H9 (cell line): ENCODE measurements at regions not wholly inside any gene's neighbourhood (a gene's known extent, or its start where the extent isn't known, plus 50 kb on each side); places are given as distances from the start of the nearest gene placed in this dataset.

Source experiments
- DNase-seq: peaks from one replicate; pipeline ENCODE4 v3.0.0-alpha.2; 2017
- H2AFZ ChIP-seq: one replicate; pipeline ENCODE4 v1.6.1; 2013; ENCODE audit warnings: mild to moderate bottlenecking, low read length, control low read depth, moderate library complexity
- H2AK5ac ChIP-seq: 2 replicates; pipeline ENCODE4 v1.6.1; 2013; ENCODE audit warnings: low read length, control low read depth, mixed read lengths; ENCODE audit not compliant: insufficient read length
- H2BK120ac ChIP-seq: one replicate; pipeline ENCODE4 v1.6.1; 2013; ENCODE audit warnings: low read depth, mild to moderate bottlenecking, low read length, control low read depth, inconsistent platforms; ENCODE audit not compliant: poor library complexity, severe bottlenecking
- H2BK12ac ChIP-seq: 2 replicates; pipeline ENCODE4 v1.6.1; 2013; ENCODE audit warnings: low read length, control low read depth, mixed read lengths, low read depth; ENCODE audit not compliant: insufficient read length
- H2BK15ac ChIP-seq: 2 replicates; pipeline ENCODE4 v1.6.1; 2013; ENCODE audit warnings: low read depth, low read length, control low read depth
- H2BK20ac ChIP-seq: one replicate; pipeline ENCODE4 v1.6.1; 2013; ENCODE audit warnings: low read depth, mild to moderate bottlenecking, low read length, control low read depth, inconsistent platforms; ENCODE audit not compliant: poor library complexity, severe bottlenecking
- H2BK5ac ChIP-seq: 2 replicates; pipeline ENCODE4 v1.6.1; 2013; ENCODE audit warnings: low read length, control low read depth, mixed read lengths; ENCODE audit not compliant: insufficient read length
- H3K14ac ChIP-seq: 2 replicates; pipeline ENCODE4 v1.6.1; 2013; ENCODE audit warnings: low read length, control low read depth; ENCODE audit not compliant: insufficient read depth
- H3K18ac ChIP-seq: 2 replicates; pipeline ENCODE4 v1.6.1; 2013; ENCODE audit warnings: low read depth, mild to moderate bottlenecking, mixed read lengths, low read length, control low read depth; ENCODE audit not compliant: insufficient read length
- H3K23ac ChIP-seq: 2 replicates; pipeline ENCODE4 v1.6.1; 2013; ENCODE audit warnings: low read length, control low read depth, mixed read lengths, low read depth; ENCODE audit not compliant: insufficient read length
- H3K23me2 ChIP-seq: 2 replicates; pipeline ENCODE4 v1.6.1; 2013; ENCODE audit warnings: low read depth, mild to moderate bottlenecking, mixed read lengths, low read length, control low read depth; ENCODE audit not compliant: insufficient read length, poor library complexity, severe bottlenecking
- H3K27ac ChIP-seq: 2 replicates; pipeline ENCODE4 v1.5.1; 2013; ENCODE audit warnings: low read length, control low read depth, mixed read lengths, low read depth; ENCODE audit not compliant: insufficient read length
- H3K27me3 ChIP-seq: 2 replicates; pipeline ENCODE4 v1.6.1; 2013; ENCODE audit warnings: low read length, control low read depth, inconsistent platforms; ENCODE audit not compliant: insufficient read depth
- H3K4ac ChIP-seq: 2 replicates; pipeline ENCODE4 v1.6.1; 2013; ENCODE audit warnings: low read depth, mild to moderate bottlenecking, control low read depth, inconsistent platforms, low read length, moderate library complexity
- H3K4me1 ChIP-seq: 2 replicates; pipeline ENCODE4 v1.6.1; 2013; ENCODE audit warnings: low read length, control low read depth, inconsistent platforms; ENCODE audit not compliant: insufficient read depth
- H3K4me2 ChIP-seq: 2 replicates; pipeline ENCODE4 v1.6.1; 2013; ENCODE audit warnings: low read length, control low read depth, mixed read lengths; ENCODE audit not compliant: insufficient read length, insufficient read depth
- H3K56ac ChIP-seq: 2 replicates; pipeline ENCODE4 v1.6.1; 2013; ENCODE audit warnings: low read depth, mild to moderate bottlenecking, mixed read lengths, low read length, control low read depth; ENCODE audit not compliant: insufficient read length
- H3K79me1 ChIP-seq: 2 replicates; pipeline ENCODE4 v1.6.1; 2013; ENCODE audit warnings: low read depth, mild to moderate bottlenecking, moderate library complexity, low read length, control low read depth, inconsistent platforms; ENCODE audit not compliant: insufficient read depth, poor library complexity, severe bottlenecking
- H3K79me2 ChIP-seq: 2 replicates; pipeline ENCODE4 v1.6.1; 2013; ENCODE audit warnings: low read length, control low read depth, inconsistent platforms; ENCODE audit not compliant: insufficient read depth
- H3K9ac ChIP-seq: 2 replicates; pipeline ENCODE4 v1.6.1; 2013; ENCODE audit warnings: low read length, control low read depth, mixed read lengths; ENCODE audit not compliant: insufficient read length; ENCODE audit errors: extremely low read depth
- H3K9me3 ChIP-seq: one replicate; pipeline ENCODE4 v1.6.1; 2013; ENCODE audit warnings: low read depth, low read length, inconsistent platforms; ENCODE audit not compliant: control insufficient read depth
- H3T11ph ChIP-seq: one replicate; pipeline ENCODE4 v1.6.1; 2013; ENCODE audit warnings: mild to moderate bottlenecking, low read length, control low read depth, inconsistent platforms
- H4K20me1 ChIP-seq: one replicate; pipeline ENCODE4 v1.6.1; 2013; ENCODE audit not compliant: control insufficient read depth, insufficient read length, insufficient read depth
- H4K5ac ChIP-seq: 2 replicates; pipeline ENCODE4 v1.6.1; 2013; ENCODE audit warnings: low read depth, mild to moderate bottlenecking, mixed read lengths, low read length, control low read depth; ENCODE audit not compliant: insufficient read length
- H4K8ac ChIP-seq: replicated peaks from 2 replicates; pipeline ENCODE4 v1.6.1; 2013; ENCODE audit warnings: low read length, control low read depth, mixed read lengths, low read depth; ENCODE audit not compliant: insufficient read length
- H4K91ac ChIP-seq: 2 replicates; pipeline ENCODE4 v1.6.1; 2013; ENCODE audit warnings: low read depth, mild to moderate bottlenecking, moderate library complexity, mixed read lengths, low read length, control low read depth; ENCODE audit not compliant: insufficient read length
- H3K27ac Mint-ChIP-seq, 3 experiments: 2 replicates in 2 of 3; 3 replicates in 1 of 3; pipeline ENCODE4 v1.8.0; 2020 to 2021; ENCODE audit warnings: mixed read lengths in 3 of 3, mild to moderate bottlenecking in 1 of 3, moderate library complexity in 1 of 3
- H3K27me3 Mint-ChIP-seq: 2 replicates; pipeline ENCODE4 v1.8.0; 2021; ENCODE audit warnings: low read depth, mild to moderate bottlenecking, moderate library complexity, mixed read lengths
- H3K36me3 Mint-ChIP-seq, 3 experiments: 2 replicates in 2 of 3; 3 replicates in 1 of 3; pipeline ENCODE4 v1.8.0; 2020 to 2021; ENCODE audit warnings: low read depth in 3 of 3, mixed read lengths in 3 of 3; ENCODE audit not compliant: insufficient read depth in 1 of 3
- H3K4me1 Mint-ChIP-seq, 2 experiments: 2 replicates each; pipeline ENCODE4 v1.8.0; 2020; ENCODE audit warnings: mixed read lengths in 2 of 2
- H3K4me3 Mint-ChIP-seq, 2 experiments: 2 replicates in 1 of 2; 3 replicates in 1 of 2; pipeline ENCODE4 v1.8.0; 2020 to 2021; ENCODE audit warnings: mild to moderate bottlenecking in 2 of 2, mixed read lengths in 2 of 2, moderate library complexity in 1 of 2
- H3K9me3 Mint-ChIP-seq, 2 experiments: 2 replicates in 1 of 2; 3 replicates in 1 of 2; pipeline ENCODE4 v1.8.0; 2020; ENCODE audit warnings: mild to moderate bottlenecking in 2 of 2, mixed read lengths in 2 of 2, moderate library complexity in 1 of 2
- CTCF ChIP-seq: fragments of 200-600 bp; sonication (generic); conservative IDR thresholded peaks from 3 replicates; pipeline ENCODE4 v1.8.0; 2021; ENCODE audit warnings: antibody characterized with exemption, mild to moderate bottlenecking
- WGBS: extraction: QIAGEN DNeasy Blood & Tissue Kit; methylation state at CpG from one replicate; pipeline ENCODE4 v1.1.7; 2013; ENCODE audit warnings: missing lambda C conversion rate, low lambda C conversion rate, mixed read lengths; ENCODE audit not compliant: insufficient read length; ENCODE audit errors: extremely low coverage; 5-methylcytosine and 5-hydroxymethylcytosine counted together

GRCh38 chr12:115859231-115859630 is 418.3 kb downstream of the MED13L start:
- Histone ChIP-seq H3K23me2 (no peaks in the 10 kb centered on the region), H4K5ac (no peak overlapping the region), H3K79me1 (no peaks in the 10 kb centered on the region), H3K18ac (no peak overlapping the region), H3K23ac (no peak overlapping the region), H3K14ac (no peak overlapping the region), H3K4me2 (no peak overlapping the region), H2BK12ac (no peak overlapping the region), H4K8ac (no peak overlapping the region), H3K27me3 (no peaks in the 10 kb centered on the region), H2BK20ac (no peak overlapping the region), H3K56ac (no peak overlapping the region), H2AK5ac (no peak overlapping the region), H3K79me2 (no peaks in the 10 kb centered on the region), H2BK120ac (no peak overlapping the region), H4K20me1 (no peaks in the 10 kb centered on the region), H3K4ac (no peak overlapping the region), H3K9ac (no peak overlapping the region), H2BK5ac (no peak overlapping the region), H3T11ph (no peak overlapping the region), H3K9me3 (no peaks in the 10 kb centered on the region), H4K91ac (no peak overlapping the region), H3K4me1 (no peaks in the 10 kb centered on the region; the same call in 1 of the 2 replicates), H2BK15ac (no peak overlapping the region), H3K27ac (no peak overlapping the region), H2AFZ (no peak overlapping the region)
- Mint-ChIP-seq H3K4me1 (peaks cover 6 to 14% of the 10 kb centered on the region in 2 experiments), H3K4me3 (no peak overlapping the region), H3K9me3 (no peaks in the 10 kb centered on the region), H3K36me3 (no peaks in the 10 kb centered on the region), H3K27me3 (peaks cover 4% of the 10 kb centered on the region), H3K27ac (no peak overlapping the region)
- TF ChIP-seq CTCF, result no peak
- no peak for DNase-seq
- no CpG with 5 or more reads among the region's 6 CpGs for WGBS
